ENCODE measurements at regions not wholly inside any gene's neighbourhood (a gene's known extent, or its start where the extent isn't known, plus 50 kb on each side); places are given as distances from the start of the nearest gene placed in this dataset.

DNA sequence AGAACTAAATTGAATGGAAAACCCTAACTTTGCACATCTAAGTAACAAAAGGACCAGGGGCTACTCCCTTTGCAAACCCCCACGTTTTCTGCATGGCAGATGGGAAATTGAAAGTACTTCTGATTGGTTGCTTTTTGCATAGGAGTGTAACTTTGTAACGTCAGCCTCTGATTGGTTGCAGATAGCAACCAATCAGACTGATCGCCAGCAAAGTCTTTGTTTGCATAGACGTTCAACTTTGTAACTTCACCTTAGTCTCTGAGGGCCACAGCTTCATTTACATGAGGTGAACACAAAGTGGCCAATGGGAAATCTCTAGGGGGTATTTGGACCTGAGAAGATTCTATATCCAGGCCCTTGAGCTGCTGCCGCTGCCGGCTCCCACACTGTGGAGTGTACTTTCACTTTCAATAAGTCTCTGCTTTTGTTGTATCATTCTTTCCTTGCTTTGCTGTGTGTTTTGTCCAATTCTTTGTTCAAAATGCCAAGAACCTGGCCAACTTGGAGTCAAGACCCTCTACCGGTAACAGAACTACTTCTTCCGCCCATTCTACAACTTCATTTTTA is 102.5 kb upstream of the PRICKLE1 start:
- intact Hi-C loops (cut with DNase I), result no loop called here
- DNase-seq (ENCODE audit: low spot score), result no peak

DNA sequence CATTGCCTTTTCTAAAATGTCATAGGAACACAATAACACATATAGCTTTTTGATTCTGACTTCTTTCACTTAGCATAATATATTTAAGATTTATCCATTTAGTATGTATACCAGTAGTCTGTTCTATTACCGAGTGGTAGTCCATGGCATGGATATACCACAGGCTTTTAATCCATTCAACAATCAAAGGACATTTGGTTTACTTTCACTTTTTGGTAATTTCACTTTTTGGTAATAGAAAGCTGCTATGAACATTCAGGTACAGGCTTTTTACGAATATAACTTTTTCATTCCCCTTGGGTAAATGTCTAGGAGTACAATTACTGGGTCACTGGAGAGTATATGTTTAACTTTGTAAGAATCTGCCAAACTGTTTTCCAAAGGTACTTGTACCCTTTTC is 100.7 kb upstream of the PRICKLE1 start:
- intact Hi-C loops (cut with DNase I), result no loop called here
- DNase-seq (ENCODE audit: low spot score), result no peak

DNA sequence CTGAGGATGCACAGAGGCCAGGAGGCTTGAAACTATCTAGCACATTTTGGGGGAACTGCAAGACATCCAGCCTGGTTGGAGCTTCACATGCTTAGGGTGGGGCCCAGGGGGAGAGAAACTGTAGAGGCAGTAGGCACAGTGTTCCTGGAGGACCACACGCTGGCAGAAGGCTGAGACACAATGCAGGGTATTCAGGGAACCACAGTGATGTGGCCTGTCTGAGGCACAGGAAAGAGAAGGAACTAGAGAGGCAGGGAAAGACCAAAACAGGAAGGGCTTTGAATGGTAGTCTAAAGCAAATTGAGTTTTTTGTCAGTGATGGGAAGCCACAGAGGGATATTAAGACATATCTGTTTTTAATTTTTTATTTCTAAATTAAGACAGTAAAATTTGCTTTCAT is 100.2 kb upstream of the PRICKLE1 start:
- no peak for DNase-seq (ENCODE audit: low spot score)
- intact Hi-C loops (cut with DNase I), result no loop called here

DNA sequence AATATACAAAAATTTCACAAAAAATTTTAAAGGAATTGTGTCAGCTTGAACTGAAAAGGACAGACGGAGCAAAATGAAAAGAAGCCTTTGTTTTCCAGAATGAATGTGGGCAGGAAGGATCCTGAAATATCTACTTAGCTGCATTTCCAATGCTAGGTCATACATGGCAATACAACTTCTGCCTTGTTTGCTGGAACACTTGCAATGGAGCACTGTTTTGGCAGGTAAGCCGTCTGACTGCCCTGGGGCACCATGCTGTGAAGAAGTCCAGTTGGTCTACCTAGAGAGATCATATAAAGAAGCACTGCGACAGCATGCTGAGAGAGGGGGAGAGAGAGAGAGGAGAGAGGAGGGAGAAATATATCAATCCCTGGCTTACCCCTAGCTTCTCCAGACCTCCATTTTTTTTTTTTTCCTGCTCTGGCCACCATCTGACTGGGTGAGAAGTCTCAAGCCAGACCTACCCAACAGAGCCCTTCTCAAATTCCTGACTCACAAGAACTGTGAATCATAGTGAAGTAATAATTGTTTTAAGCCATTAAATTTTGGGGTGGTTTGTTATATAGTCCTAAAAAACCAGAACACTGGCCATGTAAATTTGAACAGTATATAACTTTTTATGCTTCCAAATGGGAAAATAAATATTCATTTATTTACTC is 97.1 kb upstream of the PRICKLE1 start:
- no peak for DNase-seq (ENCODE audit: low spot score)
- intact Hi-C loops (cut with DNase I), result no loop called here

DNA sequence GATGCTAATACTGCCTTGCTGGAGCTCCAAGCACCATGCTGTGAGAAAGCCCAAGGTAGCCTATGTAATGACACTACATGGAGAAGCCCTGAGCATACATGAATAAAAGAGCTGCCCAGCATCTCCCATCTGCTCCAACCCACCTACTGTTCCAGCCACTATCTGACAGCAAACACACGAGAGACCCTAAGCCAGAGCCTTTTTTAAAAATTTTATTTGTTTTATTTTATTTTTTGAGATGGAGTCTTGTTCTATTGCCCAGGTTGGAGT is 95.2 kb upstream of the PRICKLE1 start:
- intact Hi-C loops (cut with DNase I), result no loop called here
- no peak for DNase-seq (ENCODE audit: low spot score)

DNA sequence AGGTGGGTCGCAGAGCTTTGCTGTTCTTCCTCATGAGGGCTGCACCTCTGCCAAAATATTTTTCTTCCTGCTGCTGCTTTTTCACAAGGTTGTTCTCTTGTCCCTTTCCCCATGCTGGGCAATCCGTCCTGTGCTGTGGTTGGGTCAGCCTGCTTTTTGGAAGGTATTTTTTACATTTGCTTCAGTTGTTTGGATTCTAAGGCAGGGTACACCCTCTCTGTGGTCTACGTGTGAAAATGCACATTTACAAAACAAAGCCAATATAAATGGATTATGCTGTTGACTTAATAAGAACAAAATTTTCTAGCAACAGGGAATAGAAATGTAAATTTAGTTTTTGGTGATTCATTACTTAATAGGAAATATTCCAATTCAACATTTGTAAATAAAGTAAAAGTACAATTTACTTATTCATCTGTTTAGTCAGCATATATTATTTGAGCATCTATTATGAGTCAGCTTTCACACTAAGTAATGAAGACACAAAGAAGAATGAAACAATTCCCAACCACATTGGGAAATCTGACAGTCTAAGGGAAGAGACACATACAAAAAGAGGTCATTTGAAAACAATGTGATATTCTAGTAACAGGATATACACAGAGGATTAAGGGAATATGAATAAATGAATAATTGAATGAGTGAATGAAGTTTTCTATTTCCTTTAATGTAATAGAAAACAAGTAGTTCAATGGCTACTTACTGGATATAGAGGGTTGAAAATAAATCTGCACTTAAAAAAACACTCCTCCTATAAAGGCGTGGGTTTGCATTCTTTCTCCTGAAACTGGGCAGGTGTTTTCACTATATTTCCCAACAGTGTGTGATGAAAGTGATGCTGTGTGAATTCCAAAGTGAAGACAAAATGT is 94.6 kb upstream of the PRICKLE1 start:
- intact Hi-C loops (cut with DNase I), result no loop called here
- no peak for DNase-seq (ENCODE audit: low spot score)

DNA sequence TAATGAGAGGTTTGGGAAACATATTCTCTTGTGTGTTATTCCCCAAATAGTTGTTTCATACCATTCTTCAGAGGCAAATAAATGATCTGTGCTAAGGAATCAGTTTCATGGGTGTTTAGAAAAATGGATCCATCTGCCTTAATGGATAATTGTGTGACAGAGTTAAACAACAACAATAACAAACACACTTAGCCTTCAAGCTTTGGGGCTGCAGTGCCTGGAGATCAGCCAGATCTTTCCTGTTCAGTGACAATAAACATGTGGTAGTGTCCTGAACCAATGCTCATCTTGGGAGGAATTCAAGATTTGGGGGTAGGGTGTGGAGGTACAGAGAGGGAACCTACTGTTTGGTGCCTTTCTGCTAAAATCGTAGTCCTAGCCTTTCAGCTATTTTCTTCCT is 93.7 kb upstream of the PRICKLE1 start:
- no peak for DNase-seq (ENCODE audit: low spot score)
- intact Hi-C loops (cut with DNase I), result no loop called here

DNA sequence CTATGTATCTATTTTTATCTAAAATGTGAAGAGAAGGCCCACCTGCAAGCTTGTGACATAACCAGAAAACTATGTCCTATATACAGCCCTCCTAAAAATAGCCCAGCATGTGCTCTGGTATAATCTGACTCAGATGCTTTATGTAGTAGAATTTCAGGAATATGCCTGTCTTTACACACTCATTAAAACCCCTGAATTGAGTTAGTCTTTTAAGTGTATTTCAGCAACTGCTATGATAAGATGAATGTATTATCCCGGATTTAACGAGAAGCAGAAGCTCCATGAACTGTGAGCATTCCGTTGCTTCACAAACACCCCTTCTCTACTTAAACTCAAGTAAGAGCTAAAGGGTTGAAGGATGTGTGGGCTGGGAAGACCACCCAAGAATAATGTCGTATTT is 89.9 kb upstream of the PRICKLE1 start:
- no peak for DNase-seq (ENCODE audit: low spot score)
- intact Hi-C loops (cut with DNase I), result no loop called here

DNA sequence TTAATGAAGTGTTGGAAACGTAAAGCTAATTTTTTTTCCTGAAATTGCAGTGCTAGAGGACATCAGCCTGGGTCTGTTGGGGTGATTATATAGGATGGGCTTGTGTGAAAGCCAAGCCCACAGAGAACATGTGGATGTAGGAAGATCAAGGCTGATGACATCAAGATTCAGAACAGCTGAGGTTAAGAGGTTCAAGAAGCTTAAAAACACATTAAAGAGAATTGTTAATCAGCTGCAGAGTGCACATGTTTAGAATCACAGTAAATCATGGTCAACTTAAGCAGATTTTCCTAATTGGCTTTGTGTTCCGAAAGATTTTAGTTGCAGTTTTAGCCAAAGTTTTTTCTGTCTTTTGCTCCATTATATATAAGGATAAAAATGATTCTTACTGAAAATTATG is 87.9 kb upstream of the PRICKLE1 start:
- DNase-seq (ENCODE audit: low spot score), result no peak
- intact Hi-C loops (cut with DNase I), result no loop called here

DNA sequence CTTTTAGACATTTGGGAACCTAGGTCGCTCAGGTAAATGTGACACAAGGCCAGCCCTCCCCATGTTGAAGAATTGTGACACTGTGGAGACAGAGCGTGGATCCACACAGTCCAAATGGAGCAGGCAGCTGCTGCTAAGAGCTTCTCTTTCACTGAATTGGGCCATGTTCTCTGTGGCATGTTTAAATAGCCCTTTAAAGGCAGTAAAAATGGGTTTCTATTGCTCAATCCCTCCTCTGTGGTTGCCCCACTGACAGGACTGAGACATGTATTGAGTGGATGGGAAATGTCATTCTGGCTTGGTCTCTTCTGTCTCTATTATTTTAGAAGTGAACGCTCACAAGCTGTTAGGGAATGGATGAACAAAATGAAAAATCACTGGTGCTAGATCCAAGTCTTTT is 84.0 kb upstream of the PRICKLE1 start:
- no peak for DNase-seq (ENCODE audit: low spot score)
- intact Hi-C loops (cut with DNase I), result no loop called here

DNA sequence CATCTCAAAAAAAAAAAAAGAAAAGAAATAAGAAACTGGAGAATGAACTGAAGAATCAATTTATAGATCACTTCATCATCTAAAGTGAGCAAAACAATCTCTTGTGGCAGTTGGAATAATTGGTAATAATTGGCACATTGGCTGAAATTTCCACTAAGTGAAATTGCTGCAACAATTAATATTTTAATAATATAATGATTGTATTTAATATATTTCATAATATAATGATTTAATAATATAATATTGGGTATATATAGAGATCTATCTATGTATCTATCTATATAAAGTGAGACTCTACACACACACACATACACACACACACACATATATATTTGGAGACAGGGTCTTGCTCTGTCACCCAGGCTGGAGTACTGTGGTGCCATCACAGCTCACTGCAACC is 81.2 kb upstream of the PRICKLE1 start:
- DNase-seq (ENCODE audit: low spot score), result no peak
- intact Hi-C loops (cut with DNase I), result no loop called here

DNA sequence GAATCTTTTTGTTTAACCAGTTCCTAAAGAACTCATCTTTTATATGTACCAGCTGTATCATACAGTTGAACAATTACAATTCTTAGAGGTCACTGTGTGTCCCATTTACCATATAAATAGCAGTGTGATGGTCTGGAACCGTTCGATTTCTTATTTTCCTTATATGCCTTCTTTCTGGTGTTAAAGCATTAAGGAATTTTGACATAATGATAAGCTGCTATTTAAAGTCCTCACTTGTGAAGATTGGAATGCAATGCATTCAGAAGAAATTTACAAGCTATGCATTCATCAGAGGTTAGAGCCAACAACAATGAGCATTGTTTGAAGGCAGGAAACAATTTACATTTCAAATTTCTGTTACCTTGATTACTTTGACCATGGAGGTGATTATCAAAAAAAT is 80.0 kb upstream of the PRICKLE1 start:
- no peak for DNase-seq (ENCODE audit: low spot score)
- intact Hi-C loops (cut with DNase I), result no loop called here

DNA sequence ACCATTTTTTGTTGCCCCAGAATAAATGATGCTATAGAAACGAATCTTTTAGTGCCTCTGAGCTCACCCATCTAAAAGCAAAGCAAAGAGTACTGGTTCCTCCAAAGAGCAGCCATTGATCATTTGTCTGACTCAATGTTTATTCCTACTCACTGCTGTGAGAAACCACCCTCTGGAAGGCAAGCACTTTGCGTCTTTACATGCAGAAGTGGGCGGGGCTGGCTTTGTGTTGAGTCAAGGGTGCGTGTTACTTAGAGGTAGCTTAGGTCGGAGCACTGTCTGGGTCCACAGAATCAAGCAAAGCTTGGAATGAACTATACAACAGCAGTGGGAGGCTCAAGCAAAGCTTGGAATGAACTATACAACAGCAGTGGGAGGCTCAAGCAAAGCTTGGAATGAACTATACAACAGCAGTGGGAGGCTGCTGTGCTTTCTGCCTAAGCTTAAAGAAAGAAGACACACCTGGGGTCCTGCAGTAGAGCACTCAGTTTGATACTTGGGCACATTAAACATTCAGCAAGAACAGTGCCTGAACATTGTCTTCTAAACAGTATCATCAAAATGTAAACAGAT is 77.2 kb upstream of the PRICKLE1 start:
- no peak for DNase-seq (ENCODE audit: low spot score)
- intact Hi-C loops (cut with DNase I), result no loop called here

DNA sequence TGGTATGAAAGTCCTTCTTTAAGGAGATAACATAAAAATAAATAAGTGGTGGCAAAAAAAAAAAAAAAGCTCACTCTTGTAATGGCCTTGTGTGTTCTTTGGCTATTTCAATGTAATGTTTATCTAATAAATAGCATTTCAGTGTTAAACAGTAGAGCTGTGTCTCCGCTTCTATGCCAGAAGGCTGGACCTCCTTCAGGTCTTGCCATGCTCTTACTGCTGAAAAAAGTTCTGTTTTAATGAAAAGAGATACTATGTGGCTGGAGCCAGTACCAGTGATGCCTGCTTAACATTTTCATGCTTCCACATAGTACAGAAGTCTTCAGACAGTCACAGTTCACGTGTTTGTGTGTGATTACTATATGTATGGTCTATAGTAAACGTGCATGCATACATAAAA is 74.1 kb upstream of the PRICKLE1 start:
- DNase-seq (ENCODE audit: low spot score), result no peak
- intact Hi-C loops (cut with DNase I), result no loop called here

DNA sequence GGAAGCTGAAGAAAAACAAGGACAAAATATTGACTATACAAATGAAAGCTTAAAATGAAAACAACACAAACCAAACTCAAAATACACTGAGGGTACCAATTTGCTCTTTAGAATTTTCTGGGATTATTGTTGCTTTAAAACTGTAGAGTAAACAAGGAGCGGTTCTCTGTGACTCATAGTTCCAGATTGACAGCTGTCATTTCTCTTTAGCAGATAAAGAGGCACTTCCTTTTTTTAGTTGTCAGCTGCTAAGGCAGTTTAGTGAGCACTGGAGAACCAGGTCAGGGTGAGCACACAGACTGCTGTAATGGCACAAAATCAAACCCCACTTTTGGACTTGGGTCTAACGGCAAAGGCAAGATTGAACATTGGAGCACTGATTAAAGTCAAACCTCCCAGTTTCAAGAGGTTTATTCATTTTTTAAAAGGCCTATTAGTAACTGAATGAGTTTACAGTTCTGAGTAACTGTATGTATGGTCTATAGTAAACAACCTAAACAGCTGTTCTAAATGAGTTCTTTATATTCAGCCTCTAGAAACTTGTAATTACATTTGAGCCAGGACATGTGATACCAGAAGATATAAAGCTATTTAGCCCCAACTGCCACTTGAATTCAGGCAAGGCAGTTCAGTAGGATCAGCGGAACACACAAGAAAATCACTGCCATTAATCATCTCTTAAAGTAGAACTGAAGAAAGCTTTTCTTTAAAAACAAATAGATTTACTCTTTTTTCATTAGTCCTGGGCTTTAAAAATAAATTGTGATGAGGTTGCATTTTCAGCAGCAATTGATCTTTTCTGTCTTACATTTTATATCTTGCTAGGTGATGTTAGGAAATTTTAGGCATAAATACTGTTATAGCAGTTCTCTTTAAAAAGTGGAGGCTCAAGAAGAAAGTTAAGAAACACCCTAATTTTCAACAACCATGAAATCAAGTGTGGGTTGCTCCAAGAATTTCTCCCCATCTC is 71.7 kb upstream of the PRICKLE1 start:
- no peak for DNase-seq (ENCODE audit: low spot score)
- intact Hi-C loops (cut with DNase I), result no loop called here

DNA sequence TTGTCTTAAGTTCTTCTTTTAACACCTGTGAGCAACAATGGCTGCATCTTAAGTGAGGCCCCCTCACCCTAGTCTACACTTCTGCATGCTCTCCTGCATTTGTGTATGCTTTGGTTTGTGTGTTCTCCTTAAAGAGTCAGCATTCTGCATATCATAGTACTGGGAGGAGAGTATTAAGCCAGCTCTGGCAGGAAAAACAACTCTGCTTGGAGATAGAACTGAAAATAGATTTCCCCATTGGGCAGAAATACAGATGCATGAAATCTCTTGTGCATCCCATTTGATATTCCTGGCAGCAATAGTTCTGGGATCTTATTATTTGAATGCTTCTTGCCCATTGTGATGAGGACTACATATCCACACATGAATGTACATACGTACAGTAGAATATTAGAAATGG is 70.6 kb upstream of the PRICKLE1 start:
- intact Hi-C loops (cut with DNase I), result no loop called here
- no peak for DNase-seq (ENCODE audit: low spot score)

DNA sequence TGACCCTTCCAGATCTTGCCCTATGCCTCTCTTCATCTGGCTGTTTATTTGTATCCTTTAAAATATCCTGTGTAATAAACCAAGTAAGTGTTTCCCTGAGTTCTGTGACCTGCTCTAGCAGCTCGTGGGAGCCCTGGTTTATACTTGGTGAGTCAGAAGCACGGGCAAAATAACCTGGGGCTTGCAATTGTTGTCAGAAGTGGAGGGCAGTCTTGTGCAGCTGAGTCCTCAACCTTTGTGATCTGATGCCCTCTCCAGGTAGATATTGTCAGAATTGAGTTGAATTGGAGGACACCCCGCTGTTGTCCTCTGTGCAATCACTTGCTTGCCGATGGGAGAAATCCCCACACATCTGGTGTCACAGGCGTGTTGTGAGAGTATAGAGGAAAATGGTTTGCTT is 62.5 kb upstream of the PRICKLE1 start:
- no peak for DNase-seq (ENCODE audit: low spot score)
- intact Hi-C loops (cut with DNase I), result no loop called here

DNA sequence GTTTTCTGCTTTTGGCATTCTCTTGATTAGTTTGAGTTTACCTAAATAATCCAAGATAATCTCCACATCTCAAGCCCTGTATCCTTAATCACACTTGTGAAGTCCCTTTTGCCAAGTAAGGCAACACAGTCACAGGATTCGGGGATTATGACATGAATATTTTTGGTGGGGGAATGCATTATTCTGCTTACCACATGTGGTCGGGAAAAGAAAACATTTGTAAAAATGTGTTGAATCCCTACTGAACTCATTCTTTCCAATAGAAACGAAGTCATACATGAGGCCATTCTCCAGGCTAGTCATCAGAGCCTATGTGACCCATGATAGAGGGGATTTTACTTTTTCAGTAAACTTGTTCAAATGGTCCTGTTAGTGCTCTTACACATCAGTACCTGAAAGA is 58.5 kb upstream of the PRICKLE1 start:
- DNase-seq (ENCODE audit: low spot score), result no peak
- intact Hi-C loops (cut with DNase I), result no loop called here

DNA sequence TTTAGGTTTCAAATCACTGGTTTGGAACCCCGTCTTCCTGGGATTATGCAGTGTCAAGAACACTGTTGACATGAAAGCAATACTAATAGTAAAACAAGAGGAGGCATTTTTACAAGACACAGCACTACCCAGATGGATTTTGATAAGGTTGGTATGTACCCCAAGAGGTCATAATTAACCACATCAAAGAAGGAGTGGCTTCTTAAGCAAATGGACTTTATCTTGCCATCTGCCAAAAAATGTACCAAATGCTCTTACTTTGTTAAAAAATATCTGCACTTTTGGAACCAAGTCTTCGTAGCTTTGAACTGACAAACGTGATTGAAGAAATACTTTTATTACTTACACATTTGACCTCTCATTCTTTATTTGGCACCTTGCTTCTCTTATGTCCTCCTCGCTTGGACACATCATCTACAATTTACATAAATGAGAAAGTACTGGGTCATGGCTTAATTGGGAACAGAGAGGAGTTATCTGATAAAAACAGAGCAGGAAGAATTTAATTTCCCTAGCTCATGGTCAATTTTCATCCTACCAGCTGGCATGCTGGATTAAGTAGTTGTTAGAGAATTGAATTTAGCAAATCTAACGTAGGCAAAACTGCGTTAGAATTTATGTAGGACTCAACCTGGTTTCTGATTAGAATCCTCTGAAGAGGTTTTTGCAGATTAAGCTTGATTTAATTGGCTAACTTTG is 54.5 kb upstream of the PRICKLE1 start:
- DNase-seq (ENCODE audit: low spot score), result no peak
- intact Hi-C loops (cut with DNase I), result no loop called here

All from posterior vena cava (tissue), 2 donors.